ENCODE measurements at regions not wholly inside any gene's neighbourhood (a gene's known extent, or its start where the extent isn't known, plus 50 kb on each side); places are given as distances from the start of the nearest gene placed in this dataset.

DNA sequence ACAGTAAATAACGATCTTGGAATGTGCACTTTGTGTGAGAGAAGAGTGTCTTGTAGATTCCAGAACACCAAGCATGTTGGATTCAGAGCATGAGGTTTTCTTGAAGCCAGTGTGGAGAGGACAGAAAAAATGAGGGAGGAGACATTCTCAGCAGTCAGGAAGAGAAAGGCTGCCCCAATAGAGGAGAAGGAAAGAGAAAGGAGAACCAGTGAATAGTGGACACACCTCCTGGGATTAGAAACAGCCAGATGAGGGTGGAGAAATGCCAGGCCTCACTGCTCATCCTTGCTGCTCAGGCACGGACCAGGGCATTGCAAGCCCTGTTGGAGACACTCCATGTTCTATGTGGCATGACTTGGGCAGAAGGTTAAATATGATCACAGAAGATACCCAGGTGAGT is 69.0 kb upstream of the KAZN start:
- TF ChIP-seq, protein P1, sequence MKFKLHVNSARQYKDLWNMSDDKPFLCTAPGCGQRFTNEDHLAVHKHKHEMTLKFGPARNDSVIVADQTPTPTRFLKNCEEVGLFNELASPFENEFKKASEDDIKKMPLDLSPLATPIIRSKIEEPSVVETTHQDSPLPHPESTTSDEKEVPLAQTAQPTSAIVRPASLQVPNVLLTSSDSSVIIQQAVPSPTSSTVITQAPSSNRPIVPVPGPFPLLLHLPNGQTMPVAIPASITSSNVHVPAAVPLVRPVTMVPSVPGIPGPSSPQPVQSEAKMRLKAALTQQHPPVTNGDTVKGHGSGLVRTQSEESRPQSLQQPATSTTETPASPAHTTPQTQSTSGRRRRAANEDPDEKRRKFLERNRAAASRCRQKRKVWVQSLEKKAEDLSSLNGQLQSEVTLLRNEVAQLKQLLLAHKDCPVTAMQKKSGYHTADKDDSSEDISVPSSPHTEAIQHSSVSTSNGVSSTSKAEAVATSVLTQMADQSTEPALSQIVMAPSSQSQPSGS (CRISPR knock-in tag; IDR thresholded peaks at IDR 0.05) = no peak
- TF ChIP-seq, protein P2, sequence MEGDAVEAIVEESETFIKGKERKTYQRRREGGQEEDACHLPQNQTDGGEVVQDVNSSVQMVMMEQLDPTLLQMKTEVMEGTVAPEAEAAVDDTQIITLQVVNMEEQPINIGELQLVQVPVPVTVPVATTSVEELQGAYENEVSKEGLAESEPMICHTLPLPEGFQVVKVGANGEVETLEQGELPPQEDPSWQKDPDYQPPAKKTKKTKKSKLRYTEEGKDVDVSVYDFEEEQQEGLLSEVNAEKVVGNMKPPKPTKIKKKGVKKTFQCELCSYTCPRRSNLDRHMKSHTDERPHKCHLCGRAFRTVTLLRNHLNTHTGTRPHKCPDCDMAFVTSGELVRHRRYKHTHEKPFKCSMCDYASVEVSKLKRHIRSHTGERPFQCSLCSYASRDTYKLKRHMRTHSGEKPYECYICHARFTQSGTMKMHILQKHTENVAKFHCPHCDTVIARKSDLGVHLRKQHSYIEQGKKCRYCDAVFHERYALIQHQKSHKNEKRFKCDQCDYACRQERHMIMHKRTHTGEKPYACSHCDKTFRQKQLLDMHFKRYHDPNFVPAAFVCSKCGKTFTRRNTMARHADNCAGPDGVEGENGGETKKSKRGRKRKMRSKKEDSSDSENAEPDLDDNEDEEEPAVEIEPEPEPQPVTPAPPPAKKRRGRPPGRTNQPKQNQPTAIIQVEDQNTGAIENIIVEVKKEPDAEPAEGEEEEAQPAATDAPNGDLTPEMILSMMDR (CRISPR knock-in tag; IDR thresholded peaks at IDR 0.05) = no peak
- TF ChIP-seq NPAS2 (CRISPR knock-in tag; IDR thresholded peaks at IDR 0.05; ENCODE audit: borderline replicate concordance) (no peak), HES4 (CRISPR knock-in tag; IDR thresholded peaks at IDR 0.05; ENCODE audit: borderline replicate concordance) (no peak), ZSCAN21 (CRISPR knock-in tag; IDR thresholded peaks at IDR 0.05; ENCODE audit: borderline replicate concordance) (no peak), POLR2AphosphoS5 (IDR thresholded peaks at IDR 0.05; ENCODE audit: low read depth, low read length) (no peak), SMARCE1 (IDR thresholded peaks at IDR 0.05; ENCODE audit: borderline replicate concordance) (no peak), NFKB2 (CRISPR knock-in tag; IDR thresholded peaks at IDR 0.05; ENCODE audit: borderline replicate concordance) (no peak), BHLHE40 (IDR thresholded peaks at IDR 0.05; ENCODE audit: low read length) (no peak), TAF1 (CRISPR knock-in tag; IDR thresholded peaks at IDR 0.05) (no peak), ELF1 (CRISPR knock-in tag; IDR thresholded peaks at IDR 0.05) (no peak)
